ENCODE measurements at regions not wholly inside any gene's neighbourhood (a gene's known extent, or its start where the extent isn't known, plus 50 kb on each side); places are given as distances from the start of the nearest gene placed in this dataset.

DNA sequence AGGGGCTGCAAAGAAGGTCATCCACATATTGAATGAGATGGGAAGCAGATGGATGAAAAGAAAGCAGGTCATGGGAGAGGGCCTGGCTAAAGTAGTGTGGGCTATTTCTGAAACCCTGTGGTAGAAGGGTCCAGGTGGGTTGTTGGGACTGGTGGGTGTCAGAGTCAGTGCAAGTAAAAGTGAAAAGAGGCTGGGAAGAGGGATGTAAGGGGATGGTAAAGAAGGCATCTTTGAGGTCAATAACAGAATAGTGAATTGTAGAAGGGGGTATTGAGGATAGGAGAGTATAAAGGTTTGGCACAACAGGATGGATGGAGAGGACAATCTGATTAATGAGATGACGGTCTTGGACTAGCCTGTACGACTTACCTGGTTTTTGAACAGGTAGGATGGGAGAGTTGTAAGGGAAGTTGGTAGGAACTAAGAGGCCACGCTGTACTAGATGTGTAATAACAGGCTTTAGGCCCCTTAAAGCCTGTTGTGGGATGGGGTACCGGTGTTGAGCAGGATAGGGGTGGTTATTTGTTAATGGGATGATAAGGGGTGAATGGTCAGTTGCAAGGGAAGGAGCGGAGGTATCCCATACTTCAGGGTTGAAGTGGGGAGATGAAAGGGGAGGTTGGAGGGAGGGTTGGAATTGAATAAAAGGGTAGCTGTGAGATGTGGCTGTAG is 748.9 kb upstream of the ADGRB3 start:
- H3K9me3 ChIP-seq (ENCODE audit: low read length) = no peaks in the 10 kb centered on the region

DNA sequence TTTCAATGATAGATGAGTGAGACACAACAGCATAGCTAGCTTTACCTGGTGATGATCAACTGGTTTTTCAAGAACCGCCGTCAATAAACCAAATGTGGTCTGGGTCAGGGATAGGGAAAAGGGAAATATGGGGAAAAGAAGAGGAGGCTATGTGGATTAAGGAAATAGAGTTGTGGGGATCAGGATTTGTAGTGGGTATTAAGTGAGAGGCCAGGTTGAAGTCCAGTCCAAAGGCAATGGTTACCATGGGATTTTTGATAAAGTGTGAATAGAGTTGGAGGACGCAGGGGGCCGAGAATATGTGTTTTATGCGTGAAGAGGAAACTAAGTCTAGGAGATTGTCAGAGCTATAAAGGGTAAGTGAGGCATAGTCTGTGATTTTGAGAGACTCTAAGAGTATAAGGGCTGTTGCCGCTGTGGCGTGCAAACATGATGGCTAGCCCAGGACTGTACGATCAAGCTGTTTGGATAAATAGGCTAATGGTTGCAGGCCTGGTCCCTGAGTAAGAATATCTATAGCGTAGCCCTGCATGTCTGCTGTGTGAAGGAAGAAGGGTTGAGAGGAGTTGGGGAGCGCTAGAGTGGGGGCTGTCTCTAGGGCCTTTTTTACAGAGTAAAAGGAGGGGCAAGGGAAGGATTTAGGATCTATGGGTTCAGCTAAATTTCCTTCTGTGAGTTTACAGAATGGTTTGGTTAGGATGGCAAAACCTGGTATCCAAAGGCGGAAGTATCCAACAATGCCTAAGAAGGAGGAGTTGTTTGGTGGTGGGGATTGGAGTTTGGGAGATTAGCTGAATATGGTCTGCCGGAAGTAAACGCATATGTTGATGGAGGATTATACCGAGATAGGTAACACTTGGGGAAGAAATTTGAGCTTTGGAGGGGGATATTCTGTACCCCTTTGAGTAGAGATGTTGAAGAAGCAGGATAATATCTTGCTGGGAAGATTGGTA is 749.7 kb upstream of the ADGRB3 start:
- TF ChIP-seq EZH2 (IDR thresholded peaks at IDR 0.05; ENCODE audit: low read length, unreplicated experiment) (no peak), EZH2phosphoT487 (IDR thresholded peaks at IDR 0.05; ENCODE audit: borderline replicate concordance, low read length) (no peak)
- TF ChIP-seq, protein P1, sequence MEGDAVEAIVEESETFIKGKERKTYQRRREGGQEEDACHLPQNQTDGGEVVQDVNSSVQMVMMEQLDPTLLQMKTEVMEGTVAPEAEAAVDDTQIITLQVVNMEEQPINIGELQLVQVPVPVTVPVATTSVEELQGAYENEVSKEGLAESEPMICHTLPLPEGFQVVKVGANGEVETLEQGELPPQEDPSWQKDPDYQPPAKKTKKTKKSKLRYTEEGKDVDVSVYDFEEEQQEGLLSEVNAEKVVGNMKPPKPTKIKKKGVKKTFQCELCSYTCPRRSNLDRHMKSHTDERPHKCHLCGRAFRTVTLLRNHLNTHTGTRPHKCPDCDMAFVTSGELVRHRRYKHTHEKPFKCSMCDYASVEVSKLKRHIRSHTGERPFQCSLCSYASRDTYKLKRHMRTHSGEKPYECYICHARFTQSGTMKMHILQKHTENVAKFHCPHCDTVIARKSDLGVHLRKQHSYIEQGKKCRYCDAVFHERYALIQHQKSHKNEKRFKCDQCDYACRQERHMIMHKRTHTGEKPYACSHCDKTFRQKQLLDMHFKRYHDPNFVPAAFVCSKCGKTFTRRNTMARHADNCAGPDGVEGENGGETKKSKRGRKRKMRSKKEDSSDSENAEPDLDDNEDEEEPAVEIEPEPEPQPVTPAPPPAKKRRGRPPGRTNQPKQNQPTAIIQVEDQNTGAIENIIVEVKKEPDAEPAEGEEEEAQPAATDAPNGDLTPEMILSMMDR (conservative IDR thresholded peaks at IDR 0.05; ENCODE audit: low read depth, low read length) = no peak
- intact Hi-C loops (cut with micrococcal nuclease) = no loop called here
- ChIA-PET CTCF (no interaction called here), POLR2A (ENCODE audit: unreplicated experiment) (no interaction called here)
- Histone ChIP-seq H3K4me1 (ENCODE audit: insufficient read depth, low read length) (no peaks in the 10 kb centered on the region), H3K9ac (ENCODE audit: low read length) (no peak overlapping the region), H3K79me2 (ENCODE audit: low read length) (no peaks in the 10 kb centered on the region), H3K36me3 (ENCODE audit: low read depth, low read length) (no peaks in the 10 kb centered on the region), H2AFZ (ENCODE audit: low read length) (no peak overlapping the region), H3K4me3 (ENCODE audit: low read length) (no peak overlapping the region), H3K4me2 (ENCODE audit: low read length) (no peak overlapping the region), H3F3A (ENCODE audit: low read length, unreplicated experiment) (no peaks in the 10 kb centered on the region), H3K9me2 (replicated peaks; ENCODE audit: low read length) (no peaks in the 10 kb centered on the region), H3K9me3 (ENCODE audit: low read length) (no peaks in the 10 kb centered on the region), H3K27ac (ENCODE audit: low read length) (no peak overlapping the region), H3K27me3 (ENCODE audit: low read length) (no peaks in the 10 kb centered on the region), H4K20me1 (ENCODE audit: low read length) (no peaks in the 10 kb centered on the region)
- no peak for ATAC-seq
- DNase-seq = no peak
- no TSS peak for BruUV-seq (replicated peaks)

More for the DNA sequence above, 748.9 kb upstream of the ADGRB3 start:
- Histone ChIP-seq H3K79me2 (ENCODE audit: low read length) (no peaks in the 10 kb centered on the region), H4K20me1 (ENCODE audit: low read length) (no peaks in the 10 kb centered on the region), H3K36me3 (ENCODE audit: low read depth, low read length) (no peaks in the 10 kb centered on the region), H3K9me2 (replicated peaks; ENCODE audit: low read length) (no peaks in the 10 kb centered on the region), H3K9ac (ENCODE audit: low read length) (no peak overlapping the region), H3F3A (ENCODE audit: low read length, unreplicated experiment) (no peaks in the 10 kb centered on the region), H3K27ac (ENCODE audit: low read length) (no peak overlapping the region), H3K4me1 (ENCODE audit: insufficient read depth, low read length) (no peaks in the 10 kb centered on the region), H2AFZ (ENCODE audit: low read length) (no peak overlapping the region), H3K4me3 (ENCODE audit: low read length) (no peak overlapping the region), H3K4me2 (ENCODE audit: low read length) (no peak overlapping the region), H3K27me3 (ENCODE audit: low read length) (no peaks in the 10 kb centered on the region)
- ChIA-PET POLR2A (ENCODE audit: unreplicated experiment) (no interaction called here), CTCF (no interaction called here)
- BruUV-seq (replicated peaks) = no TSS peak
- TF ChIP-seq EZH2 (IDR thresholded peaks at IDR 0.05; ENCODE audit: low read length, unreplicated experiment) = no peak
- no peak for TF ChIP-seq EZH2phosphoT487 (IDR thresholded peaks at IDR 0.05; ENCODE audit: borderline replicate concordance, low read length)
- TF ChIP-seq, protein P1 (conservative IDR thresholded peaks at IDR 0.05; ENCODE audit: low read depth, low read length) = no peak
- intact Hi-C loops (cut with micrococcal nuclease) = no loop called here
- DNase-seq (no peak), ATAC-seq (no peak)

DNA sequence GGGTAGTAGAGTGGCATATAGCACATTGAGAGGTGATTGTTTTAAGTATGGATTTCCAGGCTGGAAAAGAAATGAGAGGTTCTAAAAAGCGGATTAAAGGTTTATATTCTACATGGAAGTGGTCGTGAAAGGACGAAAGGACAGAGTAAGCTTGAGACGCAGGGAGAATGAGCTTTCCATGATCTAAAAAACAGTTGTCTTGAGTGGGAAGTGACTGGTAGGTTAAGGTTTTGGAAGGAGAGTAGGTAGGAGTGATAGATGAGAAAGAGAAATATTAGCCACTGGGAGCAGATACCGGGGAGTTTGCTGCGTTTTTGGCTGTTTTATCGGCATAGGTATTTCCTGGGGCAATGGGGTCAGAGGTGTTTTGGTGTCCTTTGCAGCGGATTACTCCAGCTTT is 750.6 kb upstream of the ADGRB3 start:
- ATAC-seq = no peak
- Histone ChIP-seq H3K9me3 (ENCODE audit: low read length) (no peaks in the 10 kb centered on the region), H3K36me3 (ENCODE audit: low read depth, low read length) (no peaks in the 10 kb centered on the region), H3F3A (ENCODE audit: low read length, unreplicated experiment) (no peaks in the 10 kb centered on the region), H3K79me2 (ENCODE audit: low read length) (no peaks in the 10 kb centered on the region), H3K4me1 (ENCODE audit: insufficient read depth, low read length) (no peaks in the 10 kb centered on the region), H3K27ac (ENCODE audit: low read length) (no peak overlapping the region), H3K9me2 (replicated peaks; ENCODE audit: low read length) (no peaks in the 10 kb centered on the region), H2AFZ (ENCODE audit: low read length) (no peak overlapping the region), H3K9ac (ENCODE audit: low read length) (no peak overlapping the region), H3K4me3 (ENCODE audit: low read length) (no peak overlapping the region), H3K27me3 (ENCODE audit: low read length) (no peaks in the 10 kb centered on the region), H4K20me1 (ENCODE audit: low read length) (no peaks in the 10 kb centered on the region), H3K4me2 (ENCODE audit: low read length) (no peak overlapping the region)
- ChIA-PET POLR2A (ENCODE audit: unreplicated experiment) (no interaction called here), CTCF (no interaction called here)
- no TSS peak for BruUV-seq (replicated peaks)
- no peak for TF ChIP-seq EZH2 (IDR thresholded peaks at IDR 0.05; ENCODE audit: low read length, unreplicated experiment)
- TF ChIP-seq, protein P1 (conservative IDR thresholded peaks at IDR 0.05; ENCODE audit: low read depth, low read length) = no peak
- no peak for TF ChIP-seq EZH2phosphoT487 (IDR thresholded peaks at IDR 0.05; ENCODE audit: borderline replicate concordance, low read length)
- intact Hi-C loops (cut with micrococcal nuclease) = no loop called here
- no peak for DNase-seq
